ENCODE measurements at regions not wholly inside any gene's neighbourhood (a gene's known extent, or its start where the extent isn't known, plus 50 kb on each side); places are given as distances from the start of the nearest gene placed in this dataset.
"Not testable (repeated sequence)": the region's sequence is repeated elsewhere in the genome, so short reads cannot be mapped to it uniquely, and the experiment has no call there.

DNA sequence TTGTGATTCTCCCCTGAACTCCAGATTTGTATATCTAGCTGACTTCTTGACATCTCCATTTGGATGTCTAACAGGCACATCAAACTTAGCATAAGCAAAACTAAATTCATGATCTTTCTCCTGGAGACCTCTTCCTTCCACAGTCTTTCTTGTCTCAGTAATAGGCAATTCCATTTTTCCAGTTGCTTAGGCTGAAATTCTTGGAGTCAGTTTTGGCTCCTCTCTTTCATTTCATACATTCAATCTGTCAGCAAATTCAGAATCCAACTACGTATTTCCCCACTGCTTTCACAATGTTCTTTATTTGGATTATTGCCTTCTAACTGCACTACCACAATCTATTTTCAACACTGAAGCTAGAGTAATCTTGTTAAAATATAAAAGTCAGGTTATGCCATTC lies 219.9 kb upstream of the GLRA2 start:
- no peak overlapping the region for H2BK5ac ChIP-seq (ENCODE audit: low read length)
- H3K4ac ChIP-seq (ENCODE audit: low read length): no peak overlapping the region
- no peak overlapping the region for H3K18ac ChIP-seq (ENCODE audit: low read length)
- H3K14ac ChIP-seq (ENCODE audit: low read length): no peak overlapping the region
- H3K4me1 ChIP-seq (ENCODE audit: control insufficient read depth in 2 of 2, insufficient read depth in 1 of 2, low read depth in 1 of 2, low read length in 2 of 2): no peaks in the 10 kb centered on the region
- no peak overlapping the region for H2AFZ ChIP-seq (ENCODE audit: low read length)
- H3K9me3 ChIP-seq (replicated peaks in 1 of 2; ENCODE audit: control insufficient read depth in 2 of 2, insufficient read depth in 1 of 2, low read depth in 1 of 2, low read length in 2 of 2): no peaks in the 10 kb centered on the region
- no peak overlapping the region for H2BK12ac ChIP-seq (ENCODE audit: low read length)
- no CpG with 5 or more reads among the region's 1 CpG for WGBS, 2 donors (ENCODE audit: extremely low coverage in 2 of 2, insufficient read length in 2 of 2, insufficient replicate concordance in 1 of 2)
- no peak overlapping the region for H4K91ac ChIP-seq (ENCODE audit: low read depth, low read length, poor library complexity)
- H3K9ac ChIP-seq (ENCODE audit: low read depth, low read length, poor library complexity): no peak overlapping the region
- no peaks in the 10 kb centered on the region for H3K27me3 ChIP-seq (ENCODE audit: control insufficient read depth in 3 of 3, insufficient read depth in 3 of 3, low read depth in 1 of 3, low read length in 3 of 3)
- H3K4me2 ChIP-seq (ENCODE audit: insufficient read depth, low read length, poor library complexity, severe bottlenecking): no peak overlapping the region
- H3K36me3 ChIP-seq (replicated peaks in 1 of 2; ENCODE audit: control insufficient read depth in 2 of 2, insufficient read depth in 2 of 2, low read length in 2 of 2): no peaks in the 10 kb centered on the region
- no peak overlapping the region for H2AK5ac ChIP-seq (ENCODE audit: low read depth, low read length)
- H3K4me3 ChIP-seq (ENCODE audit: low read length in 2 of 2): no peak overlapping the region
- no peak overlapping the region for H2BK15ac ChIP-seq (ENCODE audit: low read length)
- H3K23ac ChIP-seq (ENCODE audit: low read depth, low read length, poor library complexity): no peak overlapping the region
- no peak overlapping the region for H2BK120ac ChIP-seq (ENCODE audit: low read depth, low read length)
- H3K27ac ChIP-seq (replicated peaks; ENCODE audit: low read length): no peak overlapping the region
- DNase-seq (ENCODE audit: low spot score): no peak
- no peak overlapping the region for H4K8ac ChIP-seq (ENCODE audit: low read depth, low read length)
- no peaks in the 10 kb centered on the region for H3K79me1 ChIP-seq (ENCODE audit: low read depth, low read length)

DNA sequence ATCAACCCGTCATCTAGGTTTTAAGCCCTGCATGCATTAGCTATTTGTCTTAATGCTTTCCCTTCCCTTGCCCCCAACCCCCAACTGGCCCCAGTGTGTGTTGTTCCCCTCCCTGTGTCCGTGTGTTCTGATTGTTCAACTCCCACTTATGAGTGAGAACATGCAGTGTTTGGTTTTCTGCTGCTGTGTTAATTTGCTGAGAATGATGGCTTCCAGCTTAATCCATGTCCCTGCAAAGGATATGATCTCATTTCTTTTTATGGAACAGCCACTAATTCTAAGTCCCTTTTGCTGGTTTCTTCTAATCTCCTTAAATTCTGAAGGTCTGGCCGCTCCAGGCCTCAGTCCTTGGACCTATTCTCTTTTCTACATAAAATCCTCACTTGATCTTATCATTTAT lies 220.4 kb upstream of the GLRA2 start:
- H3K4me2 ChIP-seq (ENCODE audit: insufficient read depth, low read length, poor library complexity, severe bottlenecking); H3K14ac ChIP-seq (ENCODE audit: low read length); H3K36me3 ChIP-seq (replicated peaks in 1 of 2; ENCODE audit: control insufficient read depth in 2 of 2, insufficient read depth in 2 of 2, low read length in 2 of 2); H2BK15ac ChIP-seq (ENCODE audit: low read length); H2BK120ac ChIP-seq (ENCODE audit: low read depth, low read length); H3K9me3 ChIP-seq (replicated peaks in 1 of 2; ENCODE audit: control insufficient read depth in 2 of 2, insufficient read depth in 1 of 2, low read depth in 1 of 2, low read length in 2 of 2); H4K8ac ChIP-seq (ENCODE audit: low read depth, low read length); H3K27ac ChIP-seq (replicated peaks; ENCODE audit: low read length); H2AK5ac ChIP-seq (ENCODE audit: low read depth, low read length); H2BK12ac ChIP-seq (ENCODE audit: low read length); H3K23ac ChIP-seq (ENCODE audit: low read depth, low read length, poor library complexity); H3K27me3 ChIP-seq (ENCODE audit: control insufficient read depth in 3 of 3, insufficient read depth in 3 of 3, low read depth in 1 of 3, low read length in 3 of 3); H2BK5ac ChIP-seq (ENCODE audit: low read length); DNase-seq (ENCODE audit: low spot score); H3K4me1 ChIP-seq (ENCODE audit: control insufficient read depth in 2 of 2, insufficient read depth in 1 of 2, low read depth in 1 of 2, low read length in 2 of 2); H2AFZ ChIP-seq (ENCODE audit: low read length); H4K91ac ChIP-seq (ENCODE audit: low read depth, low read length, poor library complexity); H3K79me1 ChIP-seq (ENCODE audit: low read depth, low read length); H3K4me3 ChIP-seq (ENCODE audit: low read length in 2 of 2); H3K4ac ChIP-seq (ENCODE audit: low read length); H3K18ac ChIP-seq (ENCODE audit: low read length); H3K9ac ChIP-seq (ENCODE audit: low read depth, low read length, poor library complexity): not testable (repeated sequence)
- WGBS, 2 donors (ENCODE audit: extremely low coverage in 2 of 2, insufficient read length in 2 of 2, insufficient replicate concordance in 1 of 2): no CpG with 5 or more reads among the region's 3 CpGs

DNA sequence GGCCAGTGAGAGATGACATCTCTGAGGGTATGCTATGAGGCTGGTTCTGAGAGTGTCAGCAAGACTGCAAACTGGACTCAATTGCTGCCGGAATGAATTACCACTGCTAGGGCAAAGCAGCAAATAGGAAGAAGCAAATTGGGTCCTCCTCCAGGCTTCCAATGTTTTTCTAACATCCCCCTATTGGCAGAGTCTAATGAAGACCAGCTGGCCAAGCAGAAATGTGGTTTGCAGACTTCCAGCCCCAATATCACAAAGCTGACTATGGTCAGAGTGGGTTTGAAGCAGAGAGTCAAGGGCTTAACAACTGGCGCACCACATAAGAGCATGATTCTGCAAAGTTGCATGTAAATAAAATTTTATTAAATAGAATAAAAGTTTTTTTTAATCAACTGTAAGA lies 225.4 kb upstream of the GLRA2 start:
- Histone ChIP-seq H3K4me3 (ENCODE audit: low read length in 2 of 2) (no peak overlapping the region), H2BK120ac (ENCODE audit: low read depth, low read length) (no peak overlapping the region), H2AFZ (ENCODE audit: low read length) (no peak overlapping the region), H3K27me3 (ENCODE audit: control insufficient read depth in 3 of 3, insufficient read depth in 3 of 3, low read depth in 1 of 3, low read length in 3 of 3) (no peaks in the 10 kb centered on the region), H3K9ac (ENCODE audit: low read depth, low read length, poor library complexity) (no peak overlapping the region), H3K36me3 (replicated peaks in 1 of 2; ENCODE audit: control insufficient read depth in 2 of 2, insufficient read depth in 2 of 2, low read length in 2 of 2) (no peaks in the 10 kb centered on the region), H3K4me2 (ENCODE audit: insufficient read depth, low read length, poor library complexity, severe bottlenecking) (no peak overlapping the region), H3K79me1 (ENCODE audit: low read depth, low read length) (no peaks in the 10 kb centered on the region), H2AK5ac (ENCODE audit: low read depth, low read length) (no peak overlapping the region), H2BK5ac (ENCODE audit: low read length) (no peak overlapping the region), H3K14ac (ENCODE audit: low read length) (no peak overlapping the region), H4K8ac (ENCODE audit: low read depth, low read length) (no peak overlapping the region), H2BK15ac (ENCODE audit: low read length) (no peak overlapping the region), H3K4ac (ENCODE audit: low read length) (no peak overlapping the region), H3K9me3 (replicated peaks in 1 of 2; ENCODE audit: control insufficient read depth in 2 of 2, insufficient read depth in 1 of 2, low read depth in 1 of 2, low read length in 2 of 2) (no peaks in the 10 kb centered on the region), H3K23ac (ENCODE audit: low read depth, low read length, poor library complexity) (no peak overlapping the region), H3K18ac (ENCODE audit: low read length) (no peak overlapping the region), H3K27ac (replicated peaks; ENCODE audit: low read length) (no peak overlapping the region), H3K4me1 (ENCODE audit: control insufficient read depth in 2 of 2, insufficient read depth in 1 of 2, low read depth in 1 of 2, low read length in 2 of 2) (no peaks in the 10 kb centered on the region), H4K91ac (ENCODE audit: low read depth, low read length, poor library complexity) (no peak overlapping the region), H2BK12ac (ENCODE audit: low read length) (no peak overlapping the region)
- DNase-seq (ENCODE audit: low spot score): no peak
- WGBS, 2 donors (ENCODE audit: extremely low coverage in 2 of 2, insufficient read length in 2 of 2, insufficient replicate concordance in 1 of 2): no CpG with 5 or more reads among the region's 2 CpGs

DNA sequence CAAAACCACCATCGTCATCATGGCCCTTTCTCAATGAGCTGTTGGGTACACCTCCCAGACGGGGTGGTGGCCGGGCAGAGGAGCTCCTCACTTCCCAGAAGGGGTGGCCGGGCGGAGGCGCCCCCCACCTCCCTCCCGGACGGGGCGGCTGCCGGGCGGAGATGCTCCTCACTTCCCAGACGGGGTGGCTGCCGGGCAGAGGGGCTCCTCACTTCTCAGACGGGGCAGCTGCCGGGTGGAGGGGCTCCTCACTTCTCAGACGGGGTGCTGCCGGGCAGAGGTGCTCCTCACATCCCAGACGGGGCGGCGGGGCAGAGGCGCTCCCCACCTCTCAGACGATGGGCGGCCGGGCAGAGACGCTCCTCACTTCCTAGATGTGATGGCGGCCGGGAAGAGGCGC lies 226.8 kb upstream of the GLRA2 start:
- no CpG with 5 or more reads among the region's 28 CpGs for WGBS, 2 donors (ENCODE audit: extremely low coverage in 2 of 2, insufficient read length in 2 of 2, insufficient replicate concordance in 1 of 2)
- not testable (repeated sequence) for H4K8ac ChIP-seq (ENCODE audit: low read depth, low read length); DNase-seq (ENCODE audit: low spot score); H2AFZ ChIP-seq (ENCODE audit: low read length); H2BK15ac ChIP-seq (ENCODE audit: low read length); H3K36me3 ChIP-seq (replicated peaks in 1 of 2; ENCODE audit: control insufficient read depth in 2 of 2, insufficient read depth in 2 of 2, low read length in 2 of 2); H3K27ac ChIP-seq (replicated peaks; ENCODE audit: low read length); H3K27me3 ChIP-seq (ENCODE audit: control insufficient read depth in 3 of 3, insufficient read depth in 3 of 3, low read depth in 1 of 3, low read length in 3 of 3); H3K4me3 ChIP-seq (ENCODE audit: low read length in 2 of 2); H3K79me1 ChIP-seq (ENCODE audit: low read depth, low read length); H3K4me2 ChIP-seq (ENCODE audit: insufficient read depth, low read length, poor library complexity, severe bottlenecking); H3K4me1 ChIP-seq (ENCODE audit: control insufficient read depth in 2 of 2, insufficient read depth in 1 of 2, low read depth in 1 of 2, low read length in 2 of 2); H3K9ac ChIP-seq (ENCODE audit: low read depth, low read length, poor library complexity); H3K9me3 ChIP-seq (replicated peaks in 1 of 2; ENCODE audit: control insufficient read depth in 2 of 2, insufficient read depth in 1 of 2, low read depth in 1 of 2, low read length in 2 of 2); H3K18ac ChIP-seq (ENCODE audit: low read length); H2AK5ac ChIP-seq (ENCODE audit: low read depth, low read length); H3K23ac ChIP-seq (ENCODE audit: low read depth, low read length, poor library complexity); H4K91ac ChIP-seq (ENCODE audit: low read depth, low read length, poor library complexity); H2BK12ac ChIP-seq (ENCODE audit: low read length); H3K14ac ChIP-seq (ENCODE audit: low read length); H2BK120ac ChIP-seq (ENCODE audit: low read depth, low read length); H3K4ac ChIP-seq (ENCODE audit: low read length); H2BK5ac ChIP-seq (ENCODE audit: low read length)
